Activated T-helper 2 cell treated with anti-CD3 and anti-CD28 coated beads, Interferon-gamma antibody, Interleukin-2, Interleukin-4, amounts not matched to agents 10 μg/mL and 5 μg/mL and 100 μg/mL, durations not matched to agents 14 hours and 24 hours and 36 hours (primary cell): ENCODE measurements at regions not wholly inside any gene's neighbourhood (a gene's known extent, or its start where the extent isn't known, plus 50 kb on each side); places are given as distances from the start of the nearest gene placed in this dataset.
A peak's percentile ranks its signal among the peaks of the same experiment; 100 is the strongest.
"Not testable (repeated sequence)": the region's sequence is repeated elsewhere in the genome, so short reads cannot be mapped to it uniquely, and the experiment has no call there.

Source experiments
- DNase-seq: peaks from one replicate; pipeline ENCODE4 v3.0.0; 2021; ENCODE audit warnings: low spot score
- H3K27ac Mint-ChIP-seq: one replicate; pipeline ENCODE4 v1.8.0; 2021; ENCODE audit warnings: mixed read lengths
- H3K27me3 Mint-ChIP-seq: one replicate; pipeline ENCODE4 v1.8.0; 2021; ENCODE audit warnings: low read depth, mixed read lengths
- H3K36me3 Mint-ChIP-seq: one replicate; pipeline ENCODE4 v1.8.0; 2021; ENCODE audit warnings: low read depth, mixed read lengths
- H3K4me1 Mint-ChIP-seq: one replicate; pipeline ENCODE4 v1.8.0; 2021; ENCODE audit warnings: low read depth, mixed read lengths
- H3K4me3 Mint-ChIP-seq: one replicate; pipeline ENCODE4 v1.8.0; 2021; ENCODE audit warnings: low read depth, mild to moderate bottlenecking, moderate library complexity, mixed read lengths
- H3K9me3 Mint-ChIP-seq: one replicate; pipeline ENCODE4 v1.8.0; 2021; ENCODE audit warnings: mixed read lengths
- intact Hi-C: fragments of 100-400 bp; cut with micrococcal nuclease; formaldehyde crosslinking; loops from one replicate; pipeline ENCODE4 v1.15.1; 2023

GRCh38 chr10:33052915-33053810 lies 95.1 kb upstream of the ITGB1 start:
- no peak for DNase-seq
- Mint-ChIP-seq H3K4me3 (no peak overlapping the region), H3K36me3 (no peaks in the 10 kb centered on the region), H3K4me1 (no peaks in the 10 kb centered on the region), H3K27me3 (peaks cover 24% of the 10 kb centered on the region), H3K9me3 (no peaks in the 10 kb centered on the region), H3K27ac (no peak overlapping the region)
- intact Hi-C loops, result no loop called here

DNA sequence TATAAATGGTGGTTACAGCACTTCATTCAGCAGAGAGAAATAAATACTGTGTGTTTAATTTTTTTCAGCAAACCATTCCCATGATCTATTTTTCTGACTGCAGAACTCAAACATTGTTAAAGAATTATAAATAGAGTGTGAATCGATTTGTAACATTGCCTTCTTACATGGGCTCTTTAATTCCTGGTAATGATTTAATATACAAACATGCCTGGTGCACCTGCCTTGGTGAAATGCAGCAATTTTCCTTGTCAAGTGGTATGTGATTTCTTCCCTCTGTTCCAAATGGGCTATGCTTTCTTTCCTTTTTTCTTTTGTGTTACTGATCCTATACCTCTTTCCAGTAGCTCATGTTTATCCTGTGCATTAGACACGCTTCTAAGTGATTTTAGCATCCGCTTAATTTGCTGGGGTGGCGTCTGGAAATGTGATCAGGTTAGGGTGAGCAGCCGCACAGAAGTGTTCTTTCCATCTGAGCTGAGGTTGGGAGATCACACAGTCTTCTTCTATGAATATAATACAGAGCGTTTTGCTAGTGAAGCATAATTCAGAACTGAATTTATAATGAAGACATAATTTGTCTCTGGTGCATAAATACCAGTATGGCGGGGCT lies 94.3 kb upstream of the ITGB1 start:
- H3K27me3 Mint-ChIP-seq, result peaks cover 24% of the 10 kb centered on the region
- no peak overlapping the region for H3K4me3 Mint-ChIP-seq
- H3K9me3 Mint-ChIP-seq, result no peaks in the 10 kb centered on the region
- no peaks in the 10 kb centered on the region for H3K4me1 Mint-ChIP-seq
- no peak for DNase-seq
- intact Hi-C loops, result no loop called here
- no peak overlapping the region for H3K27ac Mint-ChIP-seq
- H3K36me3 Mint-ChIP-seq, result no peaks in the 10 kb centered on the region

- intact Hi-C loops, H3K4me1 Mint-ChIP-seq, H3K9me3 Mint-ChIP-seq, DNase-seq, H3K27ac Mint-ChIP-seq, H3K36me3 Mint-ChIP-seq: not testable (repeated sequence)
- Mint-ChIP-seq H3K4me3 (peak overlapping the region; percentile 45), H3K27me3 (peaks cover 12% of the 10 kb centered on the region)
These were observed 92.2 kb upstream of the ITGB1 start for GRCh38 chr10:33049963-33050920.

DNA sequence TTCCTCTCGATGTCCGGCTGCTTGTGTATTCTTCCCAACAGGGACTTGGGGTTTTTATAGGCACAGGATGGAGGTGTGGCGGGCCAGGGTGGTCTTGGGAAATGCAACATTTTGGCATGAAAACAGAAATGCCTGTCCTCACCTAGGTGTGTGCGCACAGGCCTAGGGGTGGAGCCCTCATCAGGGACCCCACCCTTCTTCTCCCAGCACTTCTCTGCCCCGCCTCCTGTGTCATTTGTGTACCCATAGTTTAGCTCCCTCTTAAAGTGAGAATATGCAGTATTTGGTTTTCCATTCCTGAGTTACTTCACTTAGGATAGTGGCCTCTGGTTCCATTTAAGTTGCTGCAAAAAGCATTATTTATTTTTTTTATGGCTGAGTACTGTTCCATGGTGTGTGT lies 90.2 kb upstream of the ITGB1 start:
- Mint-ChIP-seq H3K36me3 (no peaks in the 10 kb centered on the region), H3K9me3 (no peaks in the 10 kb centered on the region), H3K27me3 (peaks cover 3% of the 10 kb centered on the region), H3K4me1 (no peaks in the 10 kb centered on the region), H3K27ac (no peak overlapping the region), H3K4me3 (no peak overlapping the region)
- intact Hi-C loops, result no loop called here
- no peak for DNase-seq

GRCh38 chr10:33047655-33048054 lies 89.6 kb upstream of the ITGB1 start:
- no peak overlapping the region for H3K4me3 Mint-ChIP-seq
- H3K9me3 Mint-ChIP-seq, result no peaks in the 10 kb centered on the region
- intact Hi-C loops, result no loop called here
- H3K27me3 Mint-ChIP-seq, result peaks cover 3% of the 10 kb centered on the region
- H3K4me1 Mint-ChIP-seq, result no peaks in the 10 kb centered on the region
- H3K36me3 Mint-ChIP-seq, result no peaks in the 10 kb centered on the region
- no peak overlapping the region for H3K27ac Mint-ChIP-seq
- DNase-seq, result no peak

GRCh38 chr10:33046792-33047191 lies 88.8 kb upstream of the ITGB1 start:
- DNase-seq, result no peak
- no peaks in the 10 kb centered on the region for H3K9me3 Mint-ChIP-seq
- intact Hi-C loops, result no loop called here
- H3K27me3 Mint-ChIP-seq, result peaks cover 2% of the 10 kb centered on the region
- no peaks in the 10 kb centered on the region for H3K36me3 Mint-ChIP-seq
- no peak overlapping the region for H3K4me3 Mint-ChIP-seq
- H3K4me1 Mint-ChIP-seq, result no peaks in the 10 kb centered on the region
- H3K27ac Mint-ChIP-seq, result no peak overlapping the region

GRCh38 chr10:33045421-33045820 lies 87.4 kb upstream of the ITGB1 start:
- no peak for DNase-seq
- Mint-ChIP-seq H3K27ac (no peak overlapping the region), H3K4me1 (no peaks in the 10 kb centered on the region), H3K9me3 (no peaks in the 10 kb centered on the region), H3K27me3 (peaks cover 7% of the 10 kb centered on the region), H3K4me3 (no peak overlapping the region), H3K36me3 (no peaks in the 10 kb centered on the region)
- intact Hi-C loops, result no loop called here

GRCh38 chr10:33042565-33042964 lies 84.5 kb upstream of the ITGB1 start:
- Mint-ChIP-seq H3K36me3 (no peaks in the 10 kb centered on the region), H3K4me3 (no peak overlapping the region)
- intact Hi-C loops, result no loop called here

GRCh38 chr10:33041783-33042437 lies 83.9 kb upstream of the ITGB1 start:
- DNase-seq, result no peak
- H3K27ac Mint-ChIP-seq, result no peak overlapping the region
- intact Hi-C loops, result no loop called here
- H3K36me3 Mint-ChIP-seq, result no peaks in the 10 kb centered on the region
- peaks cover 8% of the 10 kb centered on the region for H3K27me3 Mint-ChIP-seq
- H3K4me3 Mint-ChIP-seq, result no peak overlapping the region
- H3K4me1 Mint-ChIP-seq, result no peaks in the 10 kb centered on the region
- H3K9me3 Mint-ChIP-seq, result no peaks in the 10 kb centered on the region

More at GRCh38 chr10:33042565-33042964, 84.5 kb upstream of the ITGB1 start:
- no peak overlapping the region for H3K27ac Mint-ChIP-seq
- DNase-seq, result no peak
- H3K4me1 Mint-ChIP-seq, result no peaks in the 10 kb centered on the region
- H3K9me3 Mint-ChIP-seq, result no peaks in the 10 kb centered on the region
- H3K27me3 Mint-ChIP-seq, result peaks cover 8% of the 10 kb centered on the region

- no peaks in the 10 kb centered on the region for H3K4me1 Mint-ChIP-seq
- H3K4me3 Mint-ChIP-seq, result no peak overlapping the region
- no peaks in the 10 kb centered on the region for H3K36me3 Mint-ChIP-seq
- no peak overlapping the region for H3K27ac Mint-ChIP-seq
- H3K27me3 Mint-ChIP-seq, result peaks cover 8% of the 10 kb centered on the region
- intact Hi-C loops, result no loop called here
- no peaks in the 10 kb centered on the region for H3K9me3 Mint-ChIP-seq
- DNase-seq, result no peak
These were observed 82.4 kb upstream of the ITGB1 start for GRCh38 chr10:33040436-33040835.

GRCh38 chr10:33039181-33039580 lies 81.2 kb upstream of the ITGB1 start:
- intact Hi-C loops, result no loop called here
- Mint-ChIP-seq H3K9me3 (no peaks in the 10 kb centered on the region), H3K36me3 (no peaks in the 10 kb centered on the region), H3K4me3 (no peak overlapping the region), H3K27me3 (peaks cover 9% of the 10 kb centered on the region), H3K27ac (no peak overlapping the region), H3K4me1 (no peaks in the 10 kb centered on the region)
- DNase-seq, result no peak

DNA sequence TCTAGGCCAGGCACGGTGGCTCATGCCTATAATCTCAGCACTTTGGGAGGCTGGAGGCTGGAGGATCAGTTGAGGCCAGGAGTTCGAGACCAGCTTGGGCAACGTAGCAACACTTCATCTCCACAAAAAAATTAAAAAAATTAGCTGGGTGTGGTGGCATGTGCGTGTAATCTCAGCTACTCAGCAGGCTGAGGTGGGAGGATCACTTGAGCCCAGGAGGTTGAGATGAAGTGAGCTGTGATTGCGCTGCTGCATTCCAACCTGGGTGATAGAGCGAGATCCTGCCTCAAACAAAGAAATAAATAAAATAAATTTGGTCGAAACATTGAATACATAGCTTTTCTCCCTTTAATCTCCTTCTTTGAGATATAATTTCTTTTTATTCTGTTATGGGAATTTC lies 80.6 kb upstream of the ITGB1 start:
- Mint-ChIP-seq H3K27me3 (peaks cover 9% of the 10 kb centered on the region), H3K9me3 (no peaks in the 10 kb centered on the region), H3K36me3 (no peaks in the 10 kb centered on the region), H3K27ac (no peak overlapping the region), H3K4me1 (no peaks in the 10 kb centered on the region), H3K4me3 (no peak overlapping the region)
- DNase-seq, result no peak
- intact Hi-C loops, result no loop called here
